Smooth muscle cell of the brain vasculature (primary cell): ENCODE measurements at regions not wholly inside any gene's neighbourhood (a gene's known extent, or its start where the extent isn't known, plus 50 kb on each side); places are given as distances from the start of the nearest gene placed in this dataset.

Source experiments
- DNase-seq: peaks from one replicate; pipeline ENCODE4 v3.0.0-alpha.2; 2012; ENCODE audit warnings: low read depth, low spot score

- DNase-seq, result no peak
These were observed 907.2 kb upstream of the CDH2 start for GRCh38 chr18:29084120-29084519.

DNA sequence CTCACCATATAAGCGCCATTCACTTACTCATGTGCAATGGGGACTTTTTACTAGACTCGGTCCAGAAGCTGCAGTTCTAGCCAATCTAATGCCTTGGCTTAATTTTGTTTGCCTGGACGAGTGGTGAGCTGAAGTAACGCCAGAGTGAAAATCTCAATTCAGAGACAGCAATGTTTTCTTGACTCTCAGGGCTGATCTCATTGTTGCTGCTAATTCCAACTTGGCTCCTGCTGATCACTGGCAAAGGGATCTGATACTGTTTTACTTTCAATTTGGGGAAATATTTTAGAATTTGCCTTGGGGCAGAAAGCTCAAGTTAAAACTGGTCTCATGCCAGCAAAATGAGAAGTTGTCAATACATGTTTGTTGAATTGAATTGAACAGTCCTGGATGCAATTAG is 906.6 kb upstream of the CDH2 start:
- no peak for DNase-seq

GRCh38 chr18:29080946-29081345 is 904.0 kb upstream of the CDH2 start:
- DNase-seq, result no peak

GRCh38 chr18:29078273-29078672 is 901.3 kb upstream of the CDH2 start:
- no peak for DNase-seq

- DNase-seq, result no peak
These were observed 900.4 kb upstream of the CDH2 start for GRCh38 chr18:29077344-29077743.

DNA sequence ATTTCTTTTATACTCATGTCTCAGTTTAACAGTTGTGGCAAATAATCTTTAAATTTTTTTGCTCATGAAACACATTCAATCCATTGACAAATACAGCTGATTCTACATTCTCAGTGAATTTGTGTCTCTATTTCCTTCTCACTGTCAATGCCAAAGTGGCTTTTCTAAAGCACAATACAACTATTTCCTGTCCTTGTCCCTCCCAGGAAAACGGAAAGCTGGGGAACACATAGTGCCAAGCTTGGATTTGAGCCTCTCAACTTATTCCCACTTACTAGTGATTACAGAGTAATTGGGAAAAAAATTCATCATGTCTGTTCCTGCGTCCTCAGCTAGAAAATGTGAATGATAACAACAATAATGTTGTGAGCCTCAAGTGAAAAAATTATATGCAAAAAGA is 899.7 kb upstream of the CDH2 start:
- DNase-seq, result no peak

DNA sequence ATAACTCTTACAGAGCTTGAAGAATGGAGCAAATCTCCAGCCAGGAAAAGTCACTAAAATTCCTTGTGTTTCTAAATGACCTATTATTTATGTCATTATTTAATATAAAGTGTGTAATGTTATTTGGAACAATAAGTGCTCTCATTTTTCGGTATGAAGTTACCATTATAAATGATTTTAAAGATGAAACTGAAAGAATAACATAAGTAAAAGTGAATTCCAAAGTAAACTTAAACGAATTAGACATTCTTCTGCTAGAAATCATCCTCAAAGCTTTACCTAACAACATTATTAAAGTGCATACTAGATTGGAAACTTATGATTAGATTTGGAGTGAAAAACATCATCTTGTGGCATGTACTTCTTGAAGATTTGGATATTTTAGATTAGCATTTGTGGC is 897.2 kb upstream of the CDH2 start:
- DNase-seq, result no peak

GRCh38 chr18:29071869-29072268 is 894.9 kb upstream of the CDH2 start:
- DNase-seq, result no peak

DNA sequence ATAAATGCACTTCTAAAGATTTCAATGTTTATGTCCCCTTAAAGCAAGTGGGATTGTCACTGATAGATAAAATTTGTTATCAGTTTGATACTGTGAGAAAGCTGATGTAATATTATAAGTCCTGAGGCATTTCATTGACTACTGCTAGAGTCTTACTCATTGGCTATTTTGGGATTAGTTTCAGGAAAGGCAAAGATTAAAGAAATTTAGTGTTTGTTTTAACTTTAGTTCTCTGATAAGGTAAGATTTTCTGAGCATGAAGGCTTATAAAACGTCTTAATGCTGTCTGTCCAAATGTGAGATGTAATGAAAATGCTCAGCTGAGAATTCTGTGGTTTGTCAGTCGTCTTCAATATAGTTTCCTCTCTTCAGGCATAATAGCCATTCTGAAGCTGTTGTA is 886.4 kb upstream of the CDH2 start:
- DNase-seq, result no peak

DNA sequence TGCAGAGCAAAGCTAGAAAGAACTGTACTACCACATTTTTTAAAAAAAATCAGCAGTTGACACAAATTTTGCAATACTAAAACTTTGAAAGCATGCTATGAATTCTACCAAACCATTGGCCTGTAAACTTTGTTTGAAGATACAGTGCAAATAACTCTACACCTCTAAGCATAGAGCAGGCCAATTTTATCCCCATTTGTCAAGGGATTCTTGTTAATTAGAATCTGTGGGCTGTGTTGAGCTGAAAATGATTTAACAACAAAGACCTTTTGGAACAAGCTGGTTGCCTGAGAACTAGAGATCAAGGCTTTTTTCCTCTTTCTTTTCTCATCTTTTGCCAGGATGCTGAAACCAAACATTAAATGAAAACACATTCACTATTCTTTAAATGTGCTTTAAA is 886.0 kb upstream of the CDH2 start:
- DNase-seq, result no peak

- DNase-seq, result no peak
These were observed 883.4 kb upstream of the CDH2 start for GRCh38 chr18:29060349-29060748.

DNA sequence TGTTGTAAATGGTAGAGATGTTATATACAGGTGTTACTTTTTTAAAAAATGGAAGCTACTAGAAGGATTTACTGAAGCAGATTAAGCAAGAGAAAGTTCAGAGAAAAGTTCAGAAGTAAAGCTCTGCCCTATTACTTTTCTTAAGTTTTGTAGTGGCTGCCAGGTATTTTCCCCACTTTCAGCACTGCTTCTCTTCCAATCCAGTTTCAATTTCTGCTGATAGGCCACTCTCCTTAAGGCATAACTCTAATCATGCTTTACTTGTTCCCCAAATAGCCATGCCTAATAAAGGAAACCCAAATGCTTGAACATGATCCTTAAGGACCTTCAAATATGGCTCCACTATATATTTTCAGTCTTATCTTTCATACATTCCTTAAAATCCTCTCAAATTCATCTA is 880.8 kb upstream of the CDH2 start:
- no peak for DNase-seq

DNA sequence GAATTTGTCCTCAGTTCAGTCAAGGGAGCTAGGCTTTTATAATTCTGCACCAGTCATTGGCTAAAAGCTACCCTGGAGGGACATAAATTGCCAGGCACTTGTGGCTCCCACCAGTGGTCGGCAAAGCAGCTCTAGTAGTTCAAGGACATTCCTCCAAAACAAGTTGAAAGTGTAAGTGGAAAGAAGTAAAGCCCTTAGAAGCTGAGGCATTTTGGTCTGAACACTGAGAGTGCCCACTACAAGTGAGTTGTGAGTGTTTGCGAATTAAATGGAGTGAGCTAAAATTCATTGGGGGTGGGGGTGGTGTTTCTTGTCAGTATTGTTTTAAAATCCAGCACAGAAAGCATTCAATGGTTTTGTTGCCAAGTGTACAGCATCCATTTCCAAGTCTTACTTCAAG is 879.9 kb upstream of the CDH2 start:
- no peak for DNase-seq

- DNase-seq, result no peak
These were observed 865.0 kb upstream of the CDH2 start for GRCh38 chr18:29041976-29042375.

DNA sequence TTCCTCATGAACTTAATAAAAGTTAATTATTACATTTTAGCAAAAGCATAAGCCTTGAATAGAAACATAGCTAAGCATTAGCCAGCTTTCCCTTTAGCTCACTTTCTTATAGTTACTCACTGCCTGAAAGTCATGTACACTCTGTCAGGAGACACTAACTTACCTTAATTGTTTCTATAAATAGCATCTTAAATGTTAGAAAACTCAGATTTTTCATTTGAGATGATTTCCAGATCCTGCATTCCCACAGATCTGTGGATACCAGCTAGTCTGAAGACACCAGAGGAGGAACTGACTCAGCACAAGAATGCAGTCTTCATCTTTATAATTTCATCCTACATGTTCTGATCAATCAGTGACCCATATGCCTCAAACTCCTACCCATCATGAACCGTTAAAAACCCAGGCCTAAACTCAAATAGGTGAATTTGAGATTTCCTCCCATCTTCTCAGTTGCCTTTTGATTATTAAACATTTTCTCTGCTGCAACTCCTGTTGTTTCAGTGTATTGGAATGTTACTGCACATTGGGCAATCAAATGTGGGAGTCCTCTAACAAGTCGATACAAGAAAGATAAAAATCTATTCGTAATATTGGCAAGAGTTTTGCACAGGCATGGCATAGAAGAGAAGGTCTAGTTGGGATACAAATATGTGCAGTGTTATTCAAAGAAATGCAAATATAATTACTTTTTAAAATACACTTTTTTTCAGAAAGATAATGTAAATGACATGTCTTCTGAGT is 857.4 kb upstream of the CDH2 start:
- no peak for DNase-seq

DNA sequence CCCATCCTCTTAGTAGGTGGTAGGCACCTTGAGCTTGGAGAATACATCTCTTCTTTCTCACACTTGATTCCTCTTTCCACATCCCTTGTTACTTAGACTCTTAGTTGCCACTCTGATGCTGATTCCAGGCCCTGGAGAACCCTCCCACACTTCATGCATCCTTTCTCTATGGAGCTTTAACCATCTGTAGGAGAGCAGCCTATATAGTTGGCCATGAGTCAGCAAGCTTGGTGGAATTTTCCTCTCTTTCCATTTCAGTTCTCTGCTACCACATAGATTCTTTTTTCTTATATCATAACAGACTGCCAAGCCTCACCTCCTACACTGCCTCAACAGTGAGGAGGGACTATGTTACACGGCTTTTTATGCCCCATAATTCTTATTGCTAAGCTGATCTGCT is 851.6 kb upstream of the CDH2 start:
- no peak for DNase-seq

GRCh38 chr18:29018976-29019375 is 842.0 kb upstream of the CDH2 start:
- DNase-seq, result no peak

DNA sequence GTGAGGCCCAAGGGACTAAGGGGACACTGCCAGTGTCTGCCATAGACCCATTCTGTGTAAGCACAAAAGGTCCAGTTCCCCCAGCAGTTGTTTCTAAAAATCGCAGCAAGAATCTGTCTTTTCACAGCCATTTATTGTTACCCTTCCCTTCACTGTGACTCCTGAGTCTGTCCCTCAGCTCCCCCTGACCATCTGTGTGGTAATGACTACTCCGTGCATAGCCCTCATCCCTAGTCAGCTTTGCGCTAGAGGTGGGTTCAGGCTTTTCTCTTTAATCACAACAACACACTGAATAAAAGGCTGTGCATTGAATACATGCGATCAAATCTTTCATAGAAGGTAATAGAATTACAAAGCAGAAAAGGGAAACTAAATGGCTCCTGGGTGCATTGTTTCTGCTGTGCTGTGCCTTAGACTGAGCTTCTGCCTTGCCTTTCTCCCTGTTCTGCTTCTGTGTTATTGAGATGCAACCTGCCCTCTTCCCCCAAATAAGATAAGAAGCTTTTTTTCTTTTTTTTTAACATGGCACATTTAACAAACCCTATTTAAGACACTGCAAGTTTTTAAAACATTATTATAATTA is 836.0 kb upstream of the CDH2 start:
- DNase-seq, result no peak

GRCh38 chr18:29012364-29012763 is 835.4 kb upstream of the CDH2 start:
- no peak for DNase-seq

- DNase-seq, result no peak
These were observed 832.4 kb upstream of the CDH2 start for GRCh38 chr18:29009250-29009803.

- no peak for DNase-seq
These were observed 831.9 kb upstream of the CDH2 start for GRCh38 chr18:29008809-29009208.

DNA sequence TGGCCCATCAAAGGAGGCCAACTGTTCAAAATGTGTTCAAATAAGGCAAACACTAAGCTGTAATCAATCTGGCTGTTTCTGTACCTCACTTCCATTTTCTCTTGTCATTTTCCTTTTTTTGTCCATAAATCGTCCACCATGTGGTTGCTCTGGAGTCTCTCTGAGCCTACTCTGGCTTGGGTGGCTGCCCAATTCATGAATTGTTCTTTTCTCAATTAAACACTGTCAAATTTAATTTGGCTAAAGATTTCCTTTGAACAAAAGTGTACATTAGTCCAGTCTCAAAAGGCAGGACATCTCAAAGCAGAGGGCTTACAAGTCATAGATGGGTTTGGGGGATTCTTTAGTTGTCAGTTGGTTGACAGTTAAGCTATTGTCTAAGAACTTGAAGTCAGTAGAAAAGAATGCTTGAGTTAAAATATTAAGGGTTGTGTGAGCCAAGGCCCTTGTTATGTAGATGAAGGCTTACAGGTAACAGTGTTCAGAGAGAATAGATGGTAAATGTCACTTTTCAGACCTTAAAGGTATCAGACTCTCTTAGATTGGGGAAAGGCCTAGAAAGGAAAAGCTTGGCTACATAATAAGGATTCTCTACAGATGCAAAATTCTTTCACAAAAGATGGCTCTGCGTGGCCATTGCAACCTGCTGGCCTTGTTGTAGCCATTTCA is 831.2 kb upstream of the CDH2 start:
- no peak for DNase-seq

- no peak for DNase-seq
These were observed 828.0 kb upstream of the CDH2 start for GRCh38 chr18:29004921-29005320.
